K562 (cell line): ENCODE measurements at regions not wholly inside any gene's neighbourhood (a gene's known extent, or its start where the extent isn't known, plus 50 kb on each side); places are given as distances from the start of the nearest gene placed in this dataset.
"Not testable (repeated sequence)": the region's sequence is repeated elsewhere in the genome, so short reads cannot be mapped to it uniquely, and the experiment has no call there.

Experiments
- ATAC-seq: fragments of 200-7000 bp; cut with Tn5 transposase; 3 replicates; pipeline ENCODE4 v1.9.1; 2020; ENCODE audit warnings: moderate library complexity
- BruUV-seq: library from RNA; stranded (reverse); fragments of 400-500 nt; replicated peaks from 2 replicates; lab custom pipeline; 2021; lab: Mats Ljungman, UMichigan
- CTCF ChIA-PET: fragments of 300-600 bp; formaldehyde crosslinking; extraction: SDS; loops from one replicate; lab custom pipeline; 2021; ENCODE audit warnings: low intra/inter-chr PET ratio; lab: Yijun Ruan, JAX
- POLR2A ChIA-PET: fragments of 300-600, 350-650 bp; sonication (Branson Sonifier 250); formaldehyde crosslinking; extraction: SDS; loops from one replicate; lab custom pipeline; 2021; ENCODE audit warnings: antibody characterized with exemption, inconsistent platforms; lab: Yijun Ruan, JAX
- DNase-seq, 4 experiments: peaks; one replicate each; pipeline versions ENCODE4 v3.0.0 to v3.0.0-alpha.2; 2011 to 2018; ENCODE audit warnings: low spot score in 3 of 4, mixed read lengths in 3 of 4; ENCODE audit errors: extremely low read depth in 1 of 4
- FAIRE-seq: peaks from 2 replicates; lab custom pipeline; 2011; peaks lifted over from hg19 to GRCh38; lab: Jason Lieb, UNC
- H2AFZ ChIP-seq: 2 replicates; pipeline ENCODE4 v1.6.0; 2011; ENCODE audit warnings: low read depth, low read length, control low read depth, inconsistent platforms
- H3K27ac ChIP-seq: fragments of 200-600 bp; 3 replicates; pipeline ENCODE4 v1.8.0; 2011; ENCODE audit warnings: low read depth, mild to moderate bottlenecking, control low read depth, inconsistent platforms, low read length, moderate library complexity, mixed read lengths; ENCODE audit errors: extremely low read depth
- H3K27me3 ChIP-seq, 2 experiments: fragments of 300-600 bp in 1 of 2; 2 replicates in 1 of 2; 3 replicates in 1 of 2; pipeline versions ENCODE4 v1.6.0 to v1.8.0; 2011; ENCODE audit warnings: inconsistent platforms in 2 of 2, low read length in 2 of 2, mild to moderate bottlenecking in 1 of 2, mixed read lengths in 1 of 2, moderate library complexity in 1 of 2; ENCODE audit not compliant: control insufficient read depth in 2 of 2, insufficient read depth in 2 of 2
- H3K36me3 ChIP-seq: fragments of 300-600 bp; 3 replicates; pipeline ENCODE4 v1.8.0; 2011; ENCODE audit warnings: mild to moderate bottlenecking, low read length, inconsistent platforms; ENCODE audit not compliant: control insufficient read depth, insufficient read depth
- H3K4me1 ChIP-seq, 2 experiments: fragments of 200-600 bp in 1 of 2; replicated peaks in 1 of 2; 2 replicates in 1 of 2; 3 replicates in 1 of 2; pipeline versions ENCODE4 v1.5.1 to v1.8.0; 2011; ENCODE audit warnings: inconsistent platforms in 2 of 2, low read length in 2 of 2, mild to moderate bottlenecking in 1 of 2, mixed read lengths in 1 of 2, moderate library complexity in 1 of 2; ENCODE audit not compliant: control insufficient read depth in 2 of 2, insufficient read depth in 2 of 2
- H3K4me2 ChIP-seq: 2 replicates; pipeline ENCODE4 v1.6.1; 2011; ENCODE audit warnings: low read length, control low read depth, inconsistent platforms, mixed read lengths; ENCODE audit not compliant: insufficient read depth
- H3K4me3 ChIP-seq: fragments of 200-600 bp; sonication (generic), shearing (Covaris generic); 2 replicates; pipeline ENCODE4 v1.5.1; 2016; ENCODE audit warnings: control low read depth, inconsistent platforms
- H3K79me2 ChIP-seq: fragments of 200-600 bp; 3 replicates; pipeline ENCODE4 v1.8.0; 2011; ENCODE audit warnings: low read length, inconsistent platforms; ENCODE audit not compliant: control insufficient read depth, insufficient read depth
- H3K9ac ChIP-seq, 2 experiments: 2 replicates each; pipeline versions ENCODE4 v1.6.0 to v1.6.1; 2011; ENCODE audit warnings: low read depth in 2 of 2, low read length in 2 of 2, control low read depth in 1 of 2, inconsistent platforms in 1 of 2, mild to moderate bottlenecking in 1 of 2, mixed read lengths in 1 of 2; ENCODE audit not compliant: insufficient read depth in 1 of 2
- H3K9me1 ChIP-seq: one replicate; pipeline ENCODE4 v1.6.0; 2011; ENCODE audit warnings: inconsistent platforms, mild to moderate bottlenecking, low read length, moderate library complexity; ENCODE audit not compliant: control insufficient read depth, insufficient read depth
- H3K9me3 ChIP-seq: replicated peaks from 2 replicates; pipeline ENCODE4 v1.5.1; 2011; ENCODE audit warnings: low read depth, low read length, inconsistent platforms; ENCODE audit not compliant: control insufficient read depth, insufficient read depth
- H4K20me1 ChIP-seq: replicated peaks from 2 replicates; pipeline ENCODE4 v1.6.1; 2011; ENCODE audit warnings: low read length, inconsistent platforms, mixed read lengths; ENCODE audit not compliant: control insufficient read depth, insufficient read depth
- ATF3 ChIP-seq, 2 experiments: fragments of 450-650 bp in 1 of 2; sonication (generic) in 1 of 2; formaldehyde crosslinking in 1 of 2; IDR thresholded peaks in 1 of 2; conservative IDR thresholded peaks in 1 of 2; 2 replicates each; pipeline versions ENCODE4 v1.6.1 to v1.8.1; 2016 to 2023; ENCODE audit warnings: mild to moderate bottlenecking in 2 of 2, moderate library complexity in 2 of 2, inconsistent platforms in 1 of 2, missing genetic modification reagents in 1 of 2
- ZBTB33 ChIP-seq: sonication (generic); formaldehyde crosslinking; IDR thresholded peaks from 2 replicates; pipeline ENCODE4 v1.8.1; 2023; ENCODE audit warnings: mild to moderate bottlenecking, missing genetic modification reagents
- ZNF146 ChIP-seq: IDR thresholded peaks from one replicate; pipeline ENCODE4 v1.6.1; 2018; ENCODE audit warnings: missing compliant biosample characterization; ENCODE audit not compliant: unreplicated experiment
- WGBS: fragments of 100-300 bp; shearing (Covaris generic); methylation state at CpG from one replicate; pipeline ENCODE4 v1.1.6; 2016; ENCODE audit warnings: low coverage, mixed read lengths; ENCODE audit not compliant: insufficient coverage; ENCODE audit errors: missing lambda C conversion rate; 5-methylcytosine and 5-hydroxymethylcytosine counted together
- in situ Hi-C: fragments of 300-500 bp; cut with MboI; formaldehyde crosslinking; loops from 4 replicates; pipeline ENCODE4 v1.15.0; 2018; ENCODE audit warnings: inconsistent platforms, mixed read lengths
- intact Hi-C: fragments of 100-400 bp; cut with micrococcal nuclease; formaldehyde crosslinking; loops from 2 replicates; pipeline ENCODE4 v1.14.2; 2022

GRCh38 chr4:138788267-138788790 lies 227.3 kb upstream of the NOCT start (continued):
- peak; percentile 57 for TF ChIP-seq ATF3 (IDR thresholded peaks at IDR 0.05)
- TF ChIP-seq ATF3 (CRISPR knock-in tag; conservative IDR thresholded peaks at IDR 0.05): no peak

GRCh38 chr4:138779761-138780160 lies 235.8 kb upstream of the NOCT start:
- WGBS: 100% methylated on average over 2 of the region's 2 CpGs
- H3K9me3 ChIP-seq, in situ Hi-C loops, H3K4me3 ChIP-seq, H3K9me1 ChIP-seq, FAIRE-seq, H3K36me3 ChIP-seq, BruUV-seq, H2AFZ ChIP-seq, H3K27me3 ChIP-seq, ATAC-seq, H4K20me1 ChIP-seq, H3K9ac ChIP-seq, H3K27ac ChIP-seq, CTCF ChIA-PET, DNase-seq, H3K4me2 ChIP-seq: not testable (repeated sequence)
- POLR2A ChIA-PET: interaction anchor here (0.6 kb wide), 1 partner anchor 882 kb away, joined by 3 read pairs; no protein-coding TSS in a partner anchor
- H3K79me2 ChIP-seq: peaks cover 22% of the 10 kb centered on the region
- intact Hi-C loops: loop anchor here (10.0 kb wide), 1 partner anchor 535 kb away; the partner anchor contains the start of gene SLC7A11
- H3K4me1 ChIP-seq: peaks cover 0 to 15% of the 10 kb centered on the region in 2 experiments; a peak in 3 of 5 replicates
- TF ChIP-seq ZNF146 (CRISPR knock-in tag) (peak; percentile 85), ZBTB33 (peak; percentile 75; the same call in 1 of the 2 replicates)
